ENCODE measurements at regions not wholly inside any gene's neighbourhood (a gene's known extent, or its start where the extent isn't known, plus 50 kb on each side); places are given as distances from the start of the nearest gene placed in this dataset.

- TF ChIP-seq CTCF (conservative IDR thresholded peaks at IDR 0.05 in 1 of 2, IDR thresholded peaks at IDR 0.05 in 1 of 2; ENCODE audit: extremely low read depth in 1 of 2, insufficient read depth in 1 of 2, low read depth in 1 of 2, low read length in 2 of 2) = no peak
- TF ChIP-seq EZH2 (IDR thresholded peaks at IDR 0.05; ENCODE audit: borderline replicate concordance, low read length) = no peak
Observed at GRCh38 chr6:26161322-26161721, 74.1 kb downstream of the HFE start.
